HEK293T (cell line): ENCODE measurements at regions not wholly inside any gene's neighbourhood (a gene's known extent, or its start where the extent isn't known, plus 50 kb on each side); places are given as distances from the start of the nearest gene placed in this dataset.

Experiments used
- ARNT ChIP-seq: fragments of 450-650 bp; IDR thresholded peaks from 2 replicates; pipeline ENCODE4 v1.6.1; 2017; ENCODE audit warnings: mild to moderate bottlenecking
- CTBP1 ChIP-seq: fragments of 450-650 bp; IDR thresholded peaks from 2 replicates; pipeline ENCODE4 v1.6.1; 2016; ENCODE audit warnings: borderline replicate concordance
- ELF4 ChIP-seq: fragments of 450-650 bp; IDR thresholded peaks from 2 replicates; pipeline ENCODE4 v1.6.1; 2017; ENCODE audit warnings: antibody characterized with exemption
- FOXK2 ChIP-seq: fragments of 450-650 bp; IDR thresholded peaks from 2 replicates; pipeline ENCODE4 v1.6.1; 2016; ENCODE audit warnings: mild to moderate bottlenecking
- HDGF ChIP-seq: fragments of 450-650 bp; IDR thresholded peaks from 2 replicates; pipeline ENCODE4 v1.6.1; 2017; ENCODE audit warnings: antibody characterized with exemption, borderline replicate concordance
- LEF1 ChIP-seq: fragments of 450-650 bp; IDR thresholded peaks from 2 replicates; pipeline ENCODE4 v1.6.1; 2017; ENCODE audit warnings: mild to moderate bottlenecking, borderline replicate concordance
- NFRKB ChIP-seq: fragments of 450-650 bp; IDR thresholded peaks from 2 replicates; pipeline ENCODE4 v1.6.1; 2016; ENCODE audit warnings: mild to moderate bottlenecking, moderate library complexity
- SP1 ChIP-seq: fragments of 450-650 bp; IDR thresholded peaks from 2 replicates; pipeline ENCODE4 v1.6.1; 2017
- SUZ12 ChIP-seq: fragments of 450-650 bp; IDR thresholded peaks from 2 replicates; pipeline ENCODE4 v1.6.1; 2016; ENCODE audit warnings: mild to moderate bottlenecking
- TARDBP ChIP-seq: fragments of 450-650 bp; IDR thresholded peaks from 2 replicates; pipeline ENCODE4 v1.6.1; 2016

GRCh38 chr11:23232652-23233051 lies 372.4 kb upstream of the CCDC179 start:
- TF ChIP-seq TARDBP (no peak), LEF1 (no peak), ELF4 (no peak), FOXK2 (no peak), SP1 (no peak), SUZ12 (no peak), CTBP1 (no peak), HDGF (no peak), ARNT (no peak), NFRKB (no peak)
